HG03442 (cell line): ENCODE measurements at regions not wholly inside any gene's neighbourhood (a gene's known extent, or its start where the extent isn't known, plus 50 kb on each side); places are given as distances from the start of the nearest gene placed in this dataset.

Experiments used
- ATAC-seq: cut with Tn5 transposase; IDR thresholded peaks from one replicate; pipeline ENCODE4 v1.9.1; 2021; ENCODE audit warnings: mild to moderate bottlenecking, moderate library complexity; ENCODE audit not compliant: unreplicated experiment

GRCh38 chr15:67980773-67981685, 73.1 kb upstream of the PIAS1 start:
- no peak for ATAC-seq

GRCh38 chr15:67981848-67982247, 72.3 kb upstream of the PIAS1 start:
- ATAC-seq = no peak

- no peak for ATAC-seq
Observed at GRCh38 chr15:67991706-67992105, 62.4 kb upstream of the PIAS1 start.

GRCh38 chr15:67992411-67992810, 61.7 kb upstream of the PIAS1 start:
- ATAC-seq = no peak

GRCh38 chr15:67992834-67993233, 61.3 kb upstream of the PIAS1 start:
- no peak for ATAC-seq

GRCh38 chr15:67997996-67998395, 56.1 kb upstream of the PIAS1 start:
- no peak for ATAC-seq

GRCh38 chr15:67998599-67999133, 55.4 kb upstream of the PIAS1 start:
- ATAC-seq = no peak

DNA sequence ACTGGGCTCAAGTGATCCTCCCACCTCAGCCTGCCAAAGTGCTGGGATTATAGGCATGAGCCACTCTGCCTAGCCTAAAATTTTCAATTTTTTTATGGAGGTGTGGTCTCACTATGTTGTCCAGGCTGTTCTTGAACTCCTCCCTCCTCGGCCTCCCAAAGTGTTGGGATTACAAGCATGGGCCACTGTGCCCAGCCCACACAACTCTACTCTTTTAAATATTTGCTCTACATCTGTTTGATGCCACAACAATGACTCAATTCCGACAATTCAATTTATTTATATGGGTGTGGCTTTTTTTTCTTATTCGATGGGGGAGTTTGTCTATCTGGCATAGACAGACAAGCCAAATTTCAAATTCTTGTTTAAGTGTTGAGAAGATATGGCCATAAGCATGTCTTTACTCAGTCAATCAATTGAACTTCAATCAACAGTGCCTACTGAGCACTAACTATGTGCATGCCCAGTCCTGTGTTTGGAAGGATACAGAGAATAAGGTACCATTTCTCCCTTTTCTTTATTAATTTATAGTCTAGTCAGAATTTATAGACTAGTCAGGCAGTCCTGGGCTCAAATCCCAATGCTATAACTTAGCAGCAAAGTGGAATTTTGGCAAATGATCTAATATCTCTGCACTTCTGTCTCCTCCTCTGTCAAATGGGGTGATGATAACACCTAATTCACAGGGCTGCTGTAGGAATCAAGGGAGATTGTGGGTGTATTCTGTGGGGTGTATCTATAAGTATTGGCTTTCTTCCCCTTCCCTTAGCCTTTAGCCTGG, 54.6 kb upstream of the PIAS1 start:
- ATAC-seq = no peak

- ATAC-seq = no peak
Observed at GRCh38 chr15:68000754-68001153, 53.4 kb upstream of the PIAS1 start.

DNA sequence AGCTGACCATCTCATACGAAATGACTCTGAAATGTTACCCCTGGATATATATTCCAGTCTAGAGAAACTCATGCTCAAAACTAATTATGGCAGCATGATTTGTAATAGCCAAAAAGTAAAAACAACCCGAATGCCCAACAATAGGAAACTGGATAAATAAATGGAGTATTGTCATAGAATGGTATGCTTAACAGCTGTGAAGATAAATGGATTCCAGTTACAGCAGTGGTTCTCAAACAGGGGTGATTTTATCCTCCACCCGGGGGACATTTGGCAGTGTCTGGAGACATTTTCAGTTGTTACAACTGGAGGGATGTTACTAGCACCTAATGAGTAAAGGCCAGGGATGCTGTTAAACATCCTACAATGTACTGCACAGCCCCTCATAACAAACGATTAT, 52.3 kb upstream of the PIAS1 start:
- ATAC-seq = no peak

DNA sequence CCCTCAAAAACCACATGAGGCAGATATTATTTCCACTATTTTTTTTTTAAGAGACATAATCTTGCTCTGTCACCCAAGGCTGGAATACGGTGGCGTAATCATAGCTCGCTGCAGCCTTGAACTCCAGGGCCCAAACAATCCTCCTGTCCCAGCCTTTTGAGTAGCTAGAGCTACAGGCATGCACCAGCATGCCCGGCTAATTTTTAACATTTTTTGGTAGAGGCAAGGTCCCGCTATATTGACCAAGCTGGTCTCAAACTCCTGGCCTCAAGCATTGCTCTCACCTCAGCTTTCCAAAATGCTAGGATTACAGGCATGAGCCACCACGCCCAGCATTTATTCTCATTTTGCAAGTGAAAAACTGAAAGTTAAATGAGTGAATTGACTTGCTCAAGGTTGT, 50.8 kb upstream of the PIAS1 start:
- no peak for ATAC-seq
